ENCODE measurements at regions not wholly inside any gene's neighbourhood (a gene's known extent, or its start where the extent isn't known, plus 50 kb on each side); places are given as distances from the start of the nearest gene placed in this dataset.
"Not testable (repeated sequence)": the region's sequence is repeated elsewhere in the genome, so short reads cannot be mapped to it uniquely, and the experiment has no call there.

DNA sequence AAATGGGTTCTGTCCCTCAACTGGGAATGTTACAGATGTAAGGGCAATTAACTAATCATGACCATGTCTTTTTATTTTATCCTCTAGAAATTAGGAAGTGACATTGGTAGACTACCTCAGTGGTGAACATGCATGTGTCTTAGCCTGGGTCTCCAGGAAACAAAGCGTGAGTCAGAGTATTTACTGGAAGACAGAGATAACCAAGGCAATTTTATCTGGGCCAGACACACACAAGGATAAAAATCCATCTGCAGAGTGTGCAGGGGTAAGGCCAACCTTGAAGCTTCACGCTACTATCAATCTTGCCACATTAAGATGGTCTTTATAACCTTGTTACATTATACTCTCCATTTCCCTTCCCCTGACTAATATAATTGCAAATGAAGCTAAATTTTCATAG is 487.5 kb downstream of the SUCLG1 start:
- no peaks in the 10 kb centered on the region for H3K36me3 ChIP-seq
- H3K27me3 ChIP-seq: no peaks in the 10 kb centered on the region
- H3K9me3 ChIP-seq: peaks cover 0 to 10% of the 10 kb centered on the region in 2 donors
- no peaks in the 10 kb centered on the region for H3K4me1 ChIP-seq
- DNase-seq (ENCODE audit: low spot score in 2 of 2): no peak
- TF ChIP-seq POLR2A (IDR thresholded peaks at IDR 0.05): no peak
- TF ChIP-seq, protein P1, sequence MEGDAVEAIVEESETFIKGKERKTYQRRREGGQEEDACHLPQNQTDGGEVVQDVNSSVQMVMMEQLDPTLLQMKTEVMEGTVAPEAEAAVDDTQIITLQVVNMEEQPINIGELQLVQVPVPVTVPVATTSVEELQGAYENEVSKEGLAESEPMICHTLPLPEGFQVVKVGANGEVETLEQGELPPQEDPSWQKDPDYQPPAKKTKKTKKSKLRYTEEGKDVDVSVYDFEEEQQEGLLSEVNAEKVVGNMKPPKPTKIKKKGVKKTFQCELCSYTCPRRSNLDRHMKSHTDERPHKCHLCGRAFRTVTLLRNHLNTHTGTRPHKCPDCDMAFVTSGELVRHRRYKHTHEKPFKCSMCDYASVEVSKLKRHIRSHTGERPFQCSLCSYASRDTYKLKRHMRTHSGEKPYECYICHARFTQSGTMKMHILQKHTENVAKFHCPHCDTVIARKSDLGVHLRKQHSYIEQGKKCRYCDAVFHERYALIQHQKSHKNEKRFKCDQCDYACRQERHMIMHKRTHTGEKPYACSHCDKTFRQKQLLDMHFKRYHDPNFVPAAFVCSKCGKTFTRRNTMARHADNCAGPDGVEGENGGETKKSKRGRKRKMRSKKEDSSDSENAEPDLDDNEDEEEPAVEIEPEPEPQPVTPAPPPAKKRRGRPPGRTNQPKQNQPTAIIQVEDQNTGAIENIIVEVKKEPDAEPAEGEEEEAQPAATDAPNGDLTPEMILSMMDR (IDR thresholded peaks at IDR 0.05): no peak
- no peak overlapping the region for H3K4me3 ChIP-seq
- no peak overlapping the region for H3K27ac ChIP-seq
- intact Hi-C loops (cut with DNase I; ENCODE audit: low total_unique reads): no loop called here

DNA sequence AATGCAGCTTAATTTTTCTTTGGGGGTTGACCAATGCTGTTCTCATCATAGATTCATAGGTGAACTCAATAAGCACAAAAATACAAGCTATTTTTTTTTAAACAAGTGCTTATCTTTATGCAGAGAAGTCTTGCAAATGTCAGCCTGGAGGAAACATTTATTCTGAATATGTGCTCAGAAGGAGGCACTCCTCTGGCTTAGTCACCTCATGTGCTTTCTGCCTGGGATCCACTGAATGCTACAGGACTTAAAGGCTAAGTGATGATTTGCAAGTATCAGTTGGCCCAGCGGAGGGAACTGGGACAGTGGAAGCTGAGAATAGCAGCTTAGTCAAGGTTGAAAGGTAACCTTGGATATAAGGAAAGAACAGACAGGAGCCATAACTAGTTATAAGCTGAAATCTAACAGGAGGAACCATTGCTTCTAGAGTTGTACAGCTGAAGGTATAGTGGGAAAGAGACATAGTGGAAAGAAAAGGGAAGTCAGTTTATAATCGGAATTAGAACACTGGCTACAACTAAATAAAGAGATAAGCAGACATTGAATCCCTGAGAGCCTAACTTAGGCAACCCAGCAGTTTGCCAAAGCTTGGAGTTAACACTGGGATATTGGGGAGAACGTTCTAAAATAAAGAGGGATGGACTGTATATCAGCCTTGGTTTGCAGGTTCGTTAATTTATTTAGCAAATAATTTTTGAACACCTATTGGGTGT is 488.7 kb downstream of the SUCLG1 start:
- Histone ChIP-seq H3K4me3 (no peak overlapping the region), H3K4me1 (no peaks in the 10 kb centered on the region), H3K27me3 (no peaks in the 10 kb centered on the region), H3K27ac (no peak overlapping the region), H3K36me3 (no peaks in the 10 kb centered on the region), H3K9me3 (no peaks in the 10 kb centered on the region)
- DNase-seq (ENCODE audit: low spot score in 2 of 2): no peak
- intact Hi-C loops (cut with DNase I; ENCODE audit: low total_unique reads): no loop called here
- TF ChIP-seq, protein P1 (IDR thresholded peaks at IDR 0.05): no peak
- TF ChIP-seq POLR2A (IDR thresholded peaks at IDR 0.05) (no peak), POLR2AphosphoS5 (IDR thresholded peaks at IDR 0.05) (no peak)

DNA sequence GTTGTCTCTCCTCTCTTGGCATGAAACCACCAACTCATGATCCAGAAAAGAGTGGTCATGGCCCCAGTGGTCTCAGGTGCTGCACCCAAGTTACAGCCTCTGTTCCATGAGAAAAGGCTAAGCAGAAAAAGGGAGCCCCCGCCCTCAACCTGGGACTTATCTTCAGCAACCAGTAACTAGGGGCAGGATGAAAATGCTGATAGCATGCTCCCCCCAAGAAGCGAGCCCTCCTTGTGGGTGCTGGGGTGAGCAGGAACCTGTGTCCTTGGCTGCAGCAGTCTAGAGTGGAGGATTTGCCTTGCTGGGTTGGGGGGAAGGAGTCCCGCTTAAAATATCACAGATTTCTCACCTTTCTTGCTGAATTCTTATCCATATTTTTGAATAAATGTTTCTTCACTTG is 490.0 kb downstream of the SUCLG1 start:
- no peaks in the 10 kb centered on the region for H3K9me3 ChIP-seq
- no peak overlapping the region for H3K27ac ChIP-seq
- no peaks in the 10 kb centered on the region for H3K4me1 ChIP-seq
- H3K36me3 ChIP-seq: no peaks in the 10 kb centered on the region
- no peak overlapping the region for H3K4me3 ChIP-seq
- no peak for DNase-seq (ENCODE audit: low spot score in 2 of 2)
- TF ChIP-seq POLR2AphosphoS5 (IDR thresholded peaks at IDR 0.05) (no peak), POLR2A (IDR thresholded peaks at IDR 0.05) (no peak)
- TF ChIP-seq, protein P1 (IDR thresholded peaks at IDR 0.05): no peak
- intact Hi-C loops (cut with DNase I; ENCODE audit: low total_unique reads): no loop called here
- H3K27me3 ChIP-seq: no peaks in the 10 kb centered on the region

DNA sequence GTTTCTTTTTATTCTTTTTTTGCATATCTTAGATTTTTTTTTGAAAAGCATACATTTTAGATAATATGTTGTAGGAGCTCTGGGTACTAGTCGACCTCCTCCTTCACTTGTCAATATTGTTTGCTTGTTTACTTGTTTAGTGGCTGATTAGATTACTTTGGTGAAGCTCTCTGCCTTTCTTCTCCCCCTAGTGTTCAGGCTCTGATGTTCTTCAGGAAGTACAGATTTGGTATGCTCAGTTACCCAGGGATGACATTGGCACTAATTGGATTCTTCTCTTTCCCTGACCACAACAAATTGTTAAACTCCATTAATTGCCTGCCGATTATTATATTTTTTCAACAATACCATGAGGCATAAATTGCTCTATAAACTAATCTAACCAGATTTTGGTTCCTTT is 491.2 kb downstream of the SUCLG1 start:
- H3K36me3 ChIP-seq: no peaks in the 10 kb centered on the region

DNA sequence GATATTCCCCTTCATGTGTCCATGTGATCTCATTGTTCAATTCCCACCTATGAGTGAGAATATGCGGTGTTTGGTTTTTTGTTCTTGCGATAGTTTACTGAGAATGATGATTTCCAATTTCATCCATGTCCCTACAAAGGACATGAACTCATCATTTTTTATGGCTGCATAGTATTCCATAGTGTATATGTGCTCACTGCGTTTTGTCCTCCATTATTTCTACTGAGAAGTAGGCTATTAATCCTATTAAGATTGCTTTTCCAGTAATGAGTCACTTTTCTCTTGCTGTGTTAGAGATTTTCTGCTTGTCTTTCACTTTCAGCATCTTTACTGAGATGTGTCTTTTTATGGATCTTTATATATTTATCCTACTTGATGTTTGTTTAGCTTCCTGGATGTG is 492.1 kb downstream of the SUCLG1 start:
- H3K4me3 ChIP-seq; H3K4me1 ChIP-seq; intact Hi-C loops (cut with DNase I; ENCODE audit: low total_unique reads); H3K27ac ChIP-seq; H3K27me3 ChIP-seq; H3K36me3 ChIP-seq; H3K9me3 ChIP-seq; DNase-seq (ENCODE audit: low spot score in 2 of 2): not testable (repeated sequence)

More for the DNA sequence above, 491.2 kb downstream of the SUCLG1 start:
- H3K9me3 ChIP-seq: no peaks in the 10 kb centered on the region
- no peaks in the 10 kb centered on the region for H3K27me3 ChIP-seq
- H3K4me3 ChIP-seq: no peak overlapping the region
- no peak overlapping the region for H3K27ac ChIP-seq
- H3K4me1 ChIP-seq: no peaks in the 10 kb centered on the region
- TF ChIP-seq, protein P1 (IDR thresholded peaks at IDR 0.05): no peak
- TF ChIP-seq POLR2A (IDR thresholded peaks at IDR 0.05) (no peak), POLR2AphosphoS5 (IDR thresholded peaks at IDR 0.05) (no peak)
- intact Hi-C loops (cut with DNase I; ENCODE audit: low total_unique reads): no loop called here
- no peak for DNase-seq (ENCODE audit: low spot score in 2 of 2)

DNA sequence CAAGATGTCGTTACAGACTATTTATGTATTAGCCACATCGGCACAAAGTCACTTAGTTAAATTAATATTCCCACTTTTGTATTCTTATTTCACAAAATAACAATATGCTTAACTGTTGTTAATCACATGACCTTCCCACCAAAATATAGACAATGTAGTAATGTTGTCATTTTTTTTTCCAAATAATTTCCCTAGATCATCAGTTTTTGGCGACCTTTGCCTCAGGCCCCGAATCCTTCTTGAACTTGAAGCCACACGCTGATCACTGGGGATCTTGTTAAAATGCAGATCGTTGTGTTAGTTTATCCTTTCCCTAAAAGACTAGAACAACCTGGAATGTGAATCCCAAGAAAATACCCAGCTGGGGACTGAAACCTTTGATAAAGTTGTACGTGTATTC is 497.6 kb downstream of the SUCLG1 start:
- Histone ChIP-seq H3K9me3 (no peaks in the 10 kb centered on the region), H3K36me3 (no peaks in the 10 kb centered on the region), H3K27me3 (no peaks in the 10 kb centered on the region), H3K4me3 (no peak overlapping the region), H3K27ac (no peak overlapping the region), H3K4me1 (no peaks in the 10 kb centered on the region)
- TF ChIP-seq, protein P1 (IDR thresholded peaks at IDR 0.05): no peak
- TF ChIP-seq POLR2AphosphoS5 (IDR thresholded peaks at IDR 0.05) (no peak), POLR2A (IDR thresholded peaks at IDR 0.05) (no peak)
- intact Hi-C loops (cut with DNase I; ENCODE audit: low total_unique reads): no loop called here
- DNase-seq (ENCODE audit: low spot score in 2 of 2): no peak

Measured in breast epithelium (tissue), 4 donors.